Testis (tissue), 2 donors: ENCODE measurements at regions not wholly inside any gene's neighbourhood (a gene's known extent, or its start where the extent isn't known, plus 50 kb on each side); places are given as distances from the start of the nearest gene placed in this dataset.

Experiments used
- CTCF ChIP-seq, 3 experiments: fragments of 450-650 bp in 2 of 3; fragments of 200-600 bp in 1 of 3; sonication (generic) in 1 of 3; IDR thresholded peaks; one replicate each; pipeline ENCODE4 v1.5.1; 2016 to 2019; ENCODE audit warnings: antibody characterized with exemption in 3 of 3, mild to moderate bottlenecking in 2 of 3, moderate library complexity in 1 of 3
- POLR2A ChIP-seq: fragments of 450-650 bp; IDR thresholded peaks from one replicate; pipeline ENCODE4 v1.6.1; 2017; ENCODE audit warnings: antibody characterized with exemption, mild to moderate bottlenecking, moderate library complexity

GRCh38 chr2:181193550-181193949 is 213.1 kb downstream of the UBE2E3 start:
- TF ChIP-seq CTCF (IDR thresholded peaks at IDR 0.05) (no peak), POLR2A (no peak)
